ENCODE measurements at regions not wholly inside any gene's neighbourhood (a gene's known extent, or its start where the extent isn't known, plus 50 kb on each side); places are given as distances from the start of the nearest gene placed in this dataset.

DNA sequence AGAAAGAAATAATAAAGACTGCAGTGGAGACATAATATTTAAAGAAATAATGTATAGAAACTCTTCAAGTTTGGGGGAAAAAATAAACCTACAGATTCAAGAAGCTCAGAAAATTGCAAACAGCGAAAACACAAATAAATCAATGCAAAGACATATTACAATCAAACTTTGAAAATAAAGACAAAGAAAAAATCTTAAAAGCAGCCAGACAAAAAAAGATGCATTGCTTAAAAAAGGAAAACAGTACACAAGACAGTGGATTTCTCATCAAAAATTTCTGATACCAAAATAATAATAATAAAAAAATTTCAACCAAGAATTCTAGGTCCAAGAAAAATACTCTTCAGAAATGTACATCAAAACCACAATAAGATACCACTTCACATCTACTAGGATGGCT is 681.0 kb downstream of the UQCRFS1 start:
- H3K36me3 Mint-ChIP-seq (ENCODE audit: low read depth), result no peaks in the 10 kb centered on the region
- peaks cover 14% of the 10 kb centered on the region for H3K9me3 Mint-ChIP-seq
- DNase-seq (no peak), ATAC-seq (ENCODE audit: low read depth) (no peak)
- no peak overlapping the region for H3K4me3 Mint-ChIP-seq
- H3K27ac Mint-ChIP-seq, result no peak overlapping the region
- H3K4me1 Mint-ChIP-seq, result no peaks in the 10 kb centered on the region
- TF ChIP-seq, protein P1, sequence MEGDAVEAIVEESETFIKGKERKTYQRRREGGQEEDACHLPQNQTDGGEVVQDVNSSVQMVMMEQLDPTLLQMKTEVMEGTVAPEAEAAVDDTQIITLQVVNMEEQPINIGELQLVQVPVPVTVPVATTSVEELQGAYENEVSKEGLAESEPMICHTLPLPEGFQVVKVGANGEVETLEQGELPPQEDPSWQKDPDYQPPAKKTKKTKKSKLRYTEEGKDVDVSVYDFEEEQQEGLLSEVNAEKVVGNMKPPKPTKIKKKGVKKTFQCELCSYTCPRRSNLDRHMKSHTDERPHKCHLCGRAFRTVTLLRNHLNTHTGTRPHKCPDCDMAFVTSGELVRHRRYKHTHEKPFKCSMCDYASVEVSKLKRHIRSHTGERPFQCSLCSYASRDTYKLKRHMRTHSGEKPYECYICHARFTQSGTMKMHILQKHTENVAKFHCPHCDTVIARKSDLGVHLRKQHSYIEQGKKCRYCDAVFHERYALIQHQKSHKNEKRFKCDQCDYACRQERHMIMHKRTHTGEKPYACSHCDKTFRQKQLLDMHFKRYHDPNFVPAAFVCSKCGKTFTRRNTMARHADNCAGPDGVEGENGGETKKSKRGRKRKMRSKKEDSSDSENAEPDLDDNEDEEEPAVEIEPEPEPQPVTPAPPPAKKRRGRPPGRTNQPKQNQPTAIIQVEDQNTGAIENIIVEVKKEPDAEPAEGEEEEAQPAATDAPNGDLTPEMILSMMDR (IDR thresholded peaks at IDR 0.05), result no peak
- CTCF ChIA-PET, result no interaction called here
- H3K27me3 Mint-ChIP-seq, result no peaks in the 10 kb centered on the region
- intact Hi-C loops (cut with micrococcal nuclease), result no loop called here
- POLR2A ChIA-PET, result no interaction called here

DNA sequence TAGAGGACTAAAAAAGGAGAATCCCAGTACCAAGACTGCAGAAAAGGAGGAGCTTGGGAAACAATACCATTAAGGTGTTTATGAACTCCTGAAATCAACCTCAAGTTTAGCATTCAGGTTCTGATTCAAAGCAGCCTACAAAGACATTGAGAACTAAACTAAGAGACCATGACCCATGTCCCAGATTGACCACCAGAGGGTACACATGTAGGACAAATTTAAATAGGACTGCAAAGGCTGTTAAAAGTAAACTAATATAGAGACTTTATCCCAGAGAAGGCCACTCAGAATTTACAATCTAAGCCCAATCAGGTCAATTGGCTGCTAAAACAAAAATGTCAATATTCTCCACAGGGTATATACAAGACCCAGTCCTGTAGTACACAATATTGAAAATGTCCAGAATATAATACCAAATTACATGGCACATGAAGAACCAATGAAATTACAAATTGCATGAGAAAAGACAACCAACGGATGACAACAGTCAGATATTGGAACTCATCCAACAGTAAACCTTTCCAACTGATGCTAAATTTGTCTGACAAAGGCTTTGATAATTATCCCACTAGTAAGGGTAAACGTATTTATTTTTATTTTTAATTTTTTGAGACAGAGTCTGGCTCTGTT is 682.4 kb downstream of the UQCRFS1 start:
- ATAC-seq (ENCODE audit: low read depth) (no peak), DNase-seq (no peak)
- ChIA-PET POLR2A (no interaction called here), CTCF (no interaction called here)
- Mint-ChIP-seq H3K27me3 (no peaks in the 10 kb centered on the region), H3K27ac (no peak overlapping the region), H3K4me1 (no peaks in the 10 kb centered on the region), H3K4me3 (no peak overlapping the region), H3K9me3 (peaks cover 13% of the 10 kb centered on the region), H3K36me3 (ENCODE audit: low read depth) (no peaks in the 10 kb centered on the region)
- TF ChIP-seq, protein P1 (IDR thresholded peaks at IDR 0.05), result no peak
- intact Hi-C loops (cut with micrococcal nuclease), result no loop called here

DNA sequence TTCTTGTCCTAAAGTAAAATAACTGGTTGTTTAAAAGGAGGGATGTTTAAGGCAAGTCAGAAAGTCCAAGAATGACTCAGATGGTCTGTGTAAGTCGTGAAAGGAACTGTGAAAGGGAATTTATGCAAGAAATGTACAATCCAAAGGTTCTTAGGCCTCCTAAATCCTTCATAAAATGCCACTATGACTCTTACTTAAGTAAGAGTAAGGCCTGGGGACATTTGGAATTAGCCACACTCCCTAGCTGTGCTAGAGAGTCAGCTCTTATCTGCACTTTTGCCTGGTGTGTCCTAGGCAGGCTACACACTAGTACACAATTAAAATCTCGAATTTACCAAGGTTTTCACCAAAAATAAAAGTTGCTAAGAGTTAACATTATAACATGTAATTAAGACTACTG is 686.9 kb downstream of the UQCRFS1 start:
- intact Hi-C loops (cut with micrococcal nuclease), result no loop called here
- no peak for DNase-seq
- Mint-ChIP-seq H3K9me3 (peaks cover 8% of the 10 kb centered on the region), H3K4me1 (no peaks in the 10 kb centered on the region), H3K27ac (no peak overlapping the region), H3K27me3 (no peaks in the 10 kb centered on the region), H3K4me3 (no peak overlapping the region), H3K36me3 (ENCODE audit: low read depth) (no peaks in the 10 kb centered on the region)
- ChIA-PET POLR2A (no interaction called here), CTCF (no interaction called here)
- TF ChIP-seq, protein P1 (IDR thresholded peaks at IDR 0.05), result no peak
- ATAC-seq (ENCODE audit: low read depth), result no peak

DNA sequence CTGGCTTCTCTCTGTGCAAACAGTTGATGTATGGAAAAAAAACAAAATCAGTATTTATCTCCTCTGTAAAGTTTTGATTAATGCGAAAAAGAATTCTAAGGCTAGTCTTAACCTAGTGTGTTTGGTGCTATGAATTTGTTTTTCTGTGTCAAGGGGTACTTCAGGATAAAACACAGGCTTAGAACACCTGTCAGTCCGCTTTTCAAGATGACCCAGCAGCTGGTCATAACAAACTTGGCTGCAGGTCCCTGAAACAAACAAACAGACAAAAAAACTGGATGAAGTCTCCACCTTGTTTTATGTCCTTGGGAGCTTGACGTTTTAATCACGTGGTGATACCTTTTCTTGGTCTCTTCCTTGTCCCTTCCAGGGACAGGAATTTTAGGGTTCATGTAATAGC is 689.3 kb downstream of the UQCRFS1 start:
- Mint-ChIP-seq H3K4me3 (no peak overlapping the region), H3K9me3 (peaks cover 3% of the 10 kb centered on the region), H3K36me3 (ENCODE audit: low read depth) (no peaks in the 10 kb centered on the region), H3K4me1 (no peaks in the 10 kb centered on the region), H3K27me3 (no peaks in the 10 kb centered on the region), H3K27ac (no peak overlapping the region)
- ChIA-PET POLR2A (no interaction called here), CTCF (no interaction called here)
- DNase-seq, result no peak
- no peak for ATAC-seq (ENCODE audit: low read depth)
- intact Hi-C loops (cut with micrococcal nuclease), result no loop called here
- TF ChIP-seq, protein P1 (IDR thresholded peaks at IDR 0.05), result no peak

DNA sequence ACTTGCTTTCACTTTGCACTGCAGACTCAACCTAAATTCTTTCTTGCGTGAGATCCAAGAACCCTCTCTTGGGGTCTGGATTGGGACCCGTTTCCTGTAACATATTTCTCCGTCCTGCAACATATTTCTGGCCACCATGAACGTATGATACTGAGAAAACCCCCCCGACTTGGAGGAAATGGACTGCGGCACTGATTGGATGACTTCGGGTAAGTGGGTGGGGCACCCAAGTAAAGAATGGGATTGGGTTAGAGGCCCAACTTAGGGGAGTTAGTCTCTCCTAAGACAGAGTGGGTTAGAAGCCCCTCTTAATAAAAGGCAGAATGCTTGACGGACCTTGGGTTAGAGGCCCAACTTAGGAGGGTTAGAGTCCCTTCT is 690.4 kb downstream of the UQCRFS1 start:
- no peak overlapping the region for H3K27ac Mint-ChIP-seq
- ChIA-PET POLR2A (no interaction called here), CTCF (no interaction called here)
- no peaks in the 10 kb centered on the region for H3K36me3 Mint-ChIP-seq (ENCODE audit: low read depth)
- H3K27me3 Mint-ChIP-seq, result no peaks in the 10 kb centered on the region
- ATAC-seq (ENCODE audit: low read depth) (no peak), DNase-seq (no peak)
- H3K9me3 Mint-ChIP-seq, result peaks cover 3% of the 10 kb centered on the region
- intact Hi-C loops (cut with micrococcal nuclease), result no loop called here
- H3K4me3 Mint-ChIP-seq, result no peak overlapping the region
- H3K4me1 Mint-ChIP-seq, result no peaks in the 10 kb centered on the region
- TF ChIP-seq, protein P1 (IDR thresholded peaks at IDR 0.05), result no peak
